ENCODE measurements at regions not wholly inside any gene's neighbourhood (a gene's known extent, or its start where the extent isn't known, plus 50 kb on each side); places are given as distances from the start of the nearest gene placed in this dataset.

GRCh38 chr17:53736516-53737240 lies 86.0 kb upstream of the KIF2B start:
- TF ChIP-seq CTCF (IDR thresholded peaks at IDR 0.05; ENCODE audit: low read depth, low read length) (no peak), POLR2A (IDR thresholded peaks at IDR 0.05; ENCODE audit: extremely low read depth, insufficient read length) (no peak)
